H1 (cell line): ENCODE measurements at regions not wholly inside any gene's neighbourhood (a gene's known extent, or its start where the extent isn't known, plus 50 kb on each side); places are given as distances from the start of the nearest gene placed in this dataset.

Experiments used
- CTCF ChIA-PET: fragments of 300-600 bp; sonication (Branson Sonifier 250); formaldehyde crosslinking; loops from one replicate; lab custom pipeline; 2021; ENCODE audit not compliant: partially characterized antibody; lab: Charles Lee
- POLR2A ChIA-PET: fragments of 300-600 bp; sonication (Branson Sonifier 250); formaldehyde crosslinking; loops from one replicate; lab custom pipeline; 2021; ENCODE audit warnings: inconsistent platforms; ENCODE audit not compliant: partially characterized antibody; lab: Charles Lee
- DNase-seq, 2 experiments: peaks; one replicate each; pipeline versions ENCODE4 v3.0.0 to v3.0.0-alpha.2; 2010 to 2022; ENCODE audit warnings: low spot score in 2 of 2, low read depth in 1 of 2, mixed read lengths in 1 of 2
- FAIRE-seq: peaks from 2 replicates; lab custom pipeline; 2011; peaks lifted over from hg19 to GRCh38; lab: Jason Lieb, UNC
- H2AFZ ChIP-seq: 2 replicates; pipeline ENCODE4 v1.8.1; 2012; ENCODE audit warnings: low read length, inconsistent platforms
- H2AK5ac ChIP-seq: 2 replicates; pipeline ENCODE4 v1.6.1; 2013; ENCODE audit warnings: low read depth, low read length
- H2BK120ac ChIP-seq: replicated peaks from 2 replicates; pipeline ENCODE3; 2013; ENCODE audit warnings: low read depth, low read length, inconsistent platforms
- H2BK12ac ChIP-seq: 2 replicates; pipeline ENCODE4 v1.6.1; 2013; ENCODE audit warnings: low read depth, low read length
- H2BK15ac ChIP-seq: 2 replicates; pipeline ENCODE4 v1.6.1; 2013; ENCODE audit warnings: low read length
- H2BK20ac ChIP-seq: 2 replicates; pipeline ENCODE4 v1.6.1; 2013; ENCODE audit warnings: low read length
- H2BK5ac ChIP-seq: 2 replicates; pipeline ENCODE4 v1.6.1; 2013; ENCODE audit warnings: low read depth, low read length
- H3K14ac ChIP-seq: 2 replicates; pipeline ENCODE4 v1.6.1; 2013; ENCODE audit warnings: inconsistent platforms; ENCODE audit not compliant: insufficient read length
- H3K18ac ChIP-seq: 2 replicates; pipeline ENCODE4 v1.6.1; 2013; ENCODE audit warnings: low read length; ENCODE audit errors: extremely low read depth
- H3K23ac ChIP-seq: 2 replicates; pipeline ENCODE4 v1.6.1; 2013; ENCODE audit warnings: inconsistent platforms; ENCODE audit not compliant: insufficient read length
- H3K23me2 ChIP-seq: 2 replicates; pipeline ENCODE4 v1.6.1; 2013; ENCODE audit warnings: low read depth, low read length
- H3K27ac ChIP-seq: 2 replicates; pipeline ENCODE4 v1.6.1; 2011; ENCODE audit warnings: low read depth, low read length, inconsistent platforms
- H3K27me3 ChIP-seq, 4 experiments: replicated peaks in 1 of 4; 1 replicate in 1 of 4; 2 replicates in 3 of 4; pipeline versions ENCODE4 v1.6.1 to v1.8.1; 2011 to 2013; ENCODE audit warnings: low read length in 3 of 4, mild to moderate bottlenecking in 3 of 4, inconsistent platforms in 2 of 4, mixed read lengths in 2 of 4, moderate library complexity in 1 of 4; ENCODE audit not compliant: control insufficient read depth in 3 of 4, insufficient read depth in 3 of 4; ENCODE audit errors: extremely low read depth in 1 of 4
- H3K36me3 ChIP-seq, 4 experiments: 2 replicates each; pipeline versions ENCODE4 v1.6.1 to v1.8.1; 2011 to 2013; ENCODE audit warnings: mild to moderate bottlenecking in 4 of 4, low read length in 3 of 4, moderate library complexity in 2 of 4, control low read depth in 1 of 4, inconsistent platforms in 1 of 4; ENCODE audit not compliant: insufficient read depth in 4 of 4, control insufficient read depth in 2 of 4
- H3K4ac ChIP-seq: replicated peaks from 2 replicates; pipeline ENCODE3; 2013; ENCODE audit warnings: low read length, low read depth, mixed read lengths, inconsistent platforms; ENCODE audit not compliant: insufficient read length
- H3K4me1 ChIP-seq, 4 experiments: replicated peaks in 1 of 4; 1 replicate in 1 of 4; 2 replicates in 3 of 4; pipeline versions ENCODE4 v1.6.1 to v1.8.1; 2011 to 2013; ENCODE audit warnings: low read length in 3 of 4, inconsistent platforms in 2 of 4, mixed read lengths in 1 of 4; ENCODE audit not compliant: insufficient read depth in 4 of 4, control insufficient read depth in 3 of 4
- H3K4me2 ChIP-seq, 2 experiments: 2 replicates each; pipeline versions ENCODE4 v1.6.1 to v1.8.1; 2011 to 2013; ENCODE audit warnings: low read depth in 2 of 2, low read length in 2 of 2, control low read depth in 1 of 2, inconsistent platforms in 1 of 2, mild to moderate bottlenecking in 1 of 2; ENCODE audit not compliant: insufficient read depth in 1 of 2
- H3K4me3 ChIP-seq, 4 experiments: fragments of 200-600, 300-600 bp in 1 of 4; sonication (generic), shearing (Covaris generic), sonication (Bioruptor Twin) in 1 of 4; 2 replicates each; pipeline versions ENCODE4 v1.5.1 to v1.8.1; 2011 to 2016; ENCODE audit warnings: low read length in 4 of 4, low read depth in 3 of 4, control low read depth in 2 of 4, inconsistent platforms in 2 of 4, mild to moderate bottlenecking in 2 of 4, mixed read lengths in 1 of 4, moderate library complexity in 1 of 4; ENCODE audit not compliant: insufficient read depth in 2 of 4; ENCODE audit errors: extremely low read depth in 1 of 4
- H3K56ac ChIP-seq: replicated peaks from 2 replicates; pipeline ENCODE3; 2013; ENCODE audit warnings: low read depth, mild to moderate bottlenecking, mixed read lengths, low read length, inconsistent platforms; ENCODE audit not compliant: insufficient read length
- H3K79me1 ChIP-seq: 2 replicates; pipeline ENCODE4 v1.6.1; 2013; ENCODE audit warnings: low read depth, low read length, control low read depth
- H3K79me2 ChIP-seq, 2 experiments: 2 replicates each; pipeline versions ENCODE4 v1.6.1 to v1.8.1; 2012 to 2013; ENCODE audit warnings: low read length in 2 of 2, mild to moderate bottlenecking in 2 of 2, inconsistent platforms in 1 of 2; ENCODE audit not compliant: insufficient read depth in 2 of 2, control insufficient read depth in 1 of 2
- H3K9ac ChIP-seq, 4 experiments: replicated peaks in 1 of 4; 1 replicate in 1 of 4; 2 replicates in 3 of 4; pipeline versions ENCODE4 v1.6.1 to v1.8.1; 2011 to 2013; ENCODE audit warnings: low read depth in 3 of 4, low read length in 3 of 4, control low read depth in 2 of 4, mild to moderate bottlenecking in 2 of 4, moderate library complexity in 2 of 4, inconsistent platforms in 1 of 4; ENCODE audit errors: extremely low read depth in 1 of 4
- H3K9me3 ChIP-seq, 2 experiments: 2 replicates each; pipeline versions ENCODE4 v1.6.1 to v1.8.1; 2012 to 2013; ENCODE audit warnings: mild to moderate bottlenecking in 2 of 2, moderate library complexity in 2 of 2, control low read depth in 1 of 2, inconsistent platforms in 1 of 2, low read depth in 1 of 2, low read length in 1 of 2, mixed read lengths in 1 of 2; ENCODE audit not compliant: insufficient read depth in 2 of 2
- H4K20me1 ChIP-seq, 2 experiments: replicated peaks in 1 of 2; 2 replicates each; pipeline versions ENCODE3 to v1.8.1; 2011 to 2013; ENCODE audit warnings: inconsistent platforms in 2 of 2, low read length in 2 of 2, mild to moderate bottlenecking in 1 of 2; ENCODE audit not compliant: insufficient read depth in 2 of 2, control insufficient read depth in 1 of 2
- H4K5ac ChIP-seq: 2 replicates; pipeline ENCODE4 v1.6.1; 2013; ENCODE audit warnings: low read length, low read depth, mixed read lengths, inconsistent platforms; ENCODE audit not compliant: insufficient read length
- H4K8ac ChIP-seq: 2 replicates; pipeline ENCODE4 v1.8.0; 2013; ENCODE audit warnings: mild to moderate bottlenecking, moderate library complexity, low read length, inconsistent platforms; ENCODE audit not compliant: insufficient read depth; ENCODE audit errors: extremely low read depth
- H4K91ac ChIP-seq: replicated peaks from 2 replicates; pipeline ENCODE3; 2013; ENCODE audit warnings: low read length, mixed read lengths, inconsistent platforms; ENCODE audit not compliant: insufficient read length
- MAX ChIP-seq: IDR thresholded peaks from 2 replicates; pipeline ENCODE4 v1.6.1; 2012; ENCODE audit warnings: inconsistent platforms

- no peak overlapping the region for H2BK15ac ChIP-seq
- no peak overlapping the region for H3K56ac ChIP-seq
- H3K4ac ChIP-seq: no peak overlapping the region
Measured at GRCh38 chr1:14083277-14083676, 383.3 kb downstream of the PRDM2 start.

More at GRCh38 chr1:14083277-14083676, 383.3 kb downstream of the PRDM2 start:
- no peak overlapping the region for H2BK120ac ChIP-seq
- no peak overlapping the region for H4K91ac ChIP-seq
- H3K27me3 ChIP-seq: no peaks in the 10 kb centered on the region
- no peak overlapping the region for H3K27ac ChIP-seq
- no peak overlapping the region for H4K5ac ChIP-seq
- H3K9me3 ChIP-seq: no peaks in the 10 kb centered on the region
- CTCF ChIA-PET: no interaction called here
- no peak overlapping the region for H3K14ac ChIP-seq
- H2AK5ac ChIP-seq: no peak overlapping the region
- no peaks in the 10 kb centered on the region for H3K79me2 ChIP-seq
- no peak overlapping the region for H3K23ac ChIP-seq
- H3K4me2 ChIP-seq: no peak overlapping the region
- no peaks in the 10 kb centered on the region for H4K20me1 ChIP-seq
- H2BK20ac ChIP-seq: no peak overlapping the region
- no peak overlapping the region for H2BK12ac ChIP-seq
- no peaks in the 10 kb centered on the region for H3K23me2 ChIP-seq
- H3K4me1 ChIP-seq: no peaks in the 10 kb centered on the region
- no peak overlapping the region for H4K8ac ChIP-seq
- no peak overlapping the region for H3K9ac ChIP-seq
- no peak overlapping the region for H2BK5ac ChIP-seq
- FAIRE-seq (no peak), DNase-seq (no peak)
- H3K36me3 ChIP-seq: no peaks in the 10 kb centered on the region
- no peak overlapping the region for H2AFZ ChIP-seq
- H3K4me3 ChIP-seq: no peak overlapping the region
- H3K79me1 ChIP-seq: no peaks in the 10 kb centered on the region
- no peak for TF ChIP-seq MAX
- POLR2A ChIA-PET: no interaction called here
- no peak overlapping the region for H3K18ac ChIP-seq
